ENCODE measurements at regions not wholly inside any gene's neighbourhood (a gene's known extent, or its start where the extent isn't known, plus 50 kb on each side); places are given as distances from the start of the nearest gene placed in this dataset.
A peak's percentile ranks its signal among the peaks of the same experiment; 100 is the strongest.

GRCh38 chr14:71332476-71332875, 425.2 kb downstream of the PCNX1 start:
- no peaks in the 10 kb centered on the region for H3K9me1 ChIP-seq (replicated peaks; ENCODE audit: control insufficient read depth, extremely low read depth, insufficient read depth, low read length)
- POLR2A ChIA-PET, result no interaction called here
- no peaks in the 10 kb centered on the region for H3K27me3 ChIP-seq (ENCODE audit: control insufficient read depth in 2 of 2, insufficient read depth in 2 of 2, low read length in 2 of 2)
- no peaks in the 10 kb centered on the region for H4K20me1 ChIP-seq (replicated peaks; ENCODE audit: control insufficient read depth, extremely low read depth, insufficient read depth, low read length)
- dilution Hi-C loops (cut with MboI; ENCODE audit: extremely low pct_ligation_motif_present, low sequenced_read_pairs) (no loop called here), intact Hi-C loops (cut with micrococcal nuclease) (no loop called here)
- CTCF ChIA-PET, result no interaction called here
- H3K36me3 ChIP-seq (ENCODE audit: control insufficient read depth in 2 of 2, extremely low read depth in 1 of 2, insufficient read depth in 2 of 2, low read length in 2 of 2), result no peaks in the 10 kb centered on the region
- H3K4me1 ChIP-seq (ENCODE audit: control insufficient read depth, extremely low read depth, insufficient read depth, low read length), result no peaks in the 10 kb centered on the region
- FAIRE-seq (peak; percentile 4), DNase-seq (ENCODE audit: low read depth, low spot score) (no peak)
- no peaks in the 10 kb centered on the region for H3K9me3 ChIP-seq (replicated peaks; ENCODE audit: control insufficient read depth, insufficient read depth, low read length)
- TF ChIP-seq FOS (IDR thresholded peaks at IDR 0.05; ENCODE audit: borderline replicate concordance, insufficient read depth, low read length) (no peak), EZH2 (IDR thresholded peaks at IDR 0.05; ENCODE audit: borderline replicate concordance, low read depth, low read length, severe bottlenecking) (no peak), JUN (IDR thresholded peaks at IDR 0.05; ENCODE audit: borderline replicate concordance, insufficient read depth, insufficient read length, low read depth) (no peak), CTCF (IDR thresholded peaks at IDR 0.05; ENCODE audit: extremely low read depth in 1 of 2, insufficient read depth in 1 of 2, low read depth in 1 of 2, low read length in 2 of 2) (no peak), POLR2A (IDR thresholded peaks at IDR 0.05; ENCODE audit: low read depth, low read length) (no peak), MYC (IDR thresholded peaks at IDR 0.05; ENCODE audit: low read depth, low read length) (no peak), MAX (IDR thresholded peaks at IDR 0.05; ENCODE audit: insufficient read depth, insufficient read length) (no peak), GATA2 (IDR thresholded peaks at IDR 0.05; ENCODE audit: insufficient read depth, insufficient read length, low read depth, low read length) (no peak), POLR2AphosphoS5 (IDR thresholded peaks at IDR 0.05; ENCODE audit: insufficient read depth, low read depth, low read length) (no peak)
- no peak overlapping the region for H2AFZ ChIP-seq (ENCODE audit: low read depth, low read length)
- BruUV-seq (replicated peaks), result no TSS peak
- H3K4me2 ChIP-seq (ENCODE audit: insufficient read depth, low read length), result no peak overlapping the region
- H3K27ac ChIP-seq (ENCODE audit: insufficient read depth, low read depth, low read length), result no peak overlapping the region
- no peak overlapping the region for H3K9ac ChIP-seq (replicated peaks; ENCODE audit: extremely low read depth, insufficient read depth, low read length)
- H3K79me2 ChIP-seq (ENCODE audit: control insufficient read depth, insufficient read depth, low read length), result no peaks in the 10 kb centered on the region
- H3K4me3 ChIP-seq (replicated peaks in 1 of 3; ENCODE audit: insufficient read depth in 1 of 3, low read depth in 1 of 3, low read length in 3 of 3), result no peak overlapping the region
